ENCODE measurements at regions not wholly inside any gene's neighbourhood (a gene's known extent, or its start where the extent isn't known, plus 50 kb on each side); places are given as distances from the start of the nearest gene placed in this dataset.

DNA sequence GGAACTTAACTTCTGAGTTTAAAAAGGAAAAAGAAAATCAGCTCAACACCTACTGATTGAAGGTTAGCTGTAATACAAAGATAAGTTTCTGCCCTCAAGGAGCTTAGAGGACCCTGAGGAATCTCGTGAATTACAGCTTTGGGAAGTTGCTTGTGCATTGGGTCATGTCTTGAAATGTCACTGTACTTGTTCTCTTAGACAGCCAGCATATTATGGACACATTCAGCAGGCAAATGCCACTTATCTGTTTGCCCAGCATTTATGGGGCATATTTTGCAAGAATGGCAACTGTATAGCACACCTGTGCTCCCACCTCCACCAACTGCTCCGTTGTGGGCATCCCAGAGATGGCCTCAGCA is 263.6 kb upstream of the CRY1 start:
- no peak overlapping the region for H3K27ac Mint-ChIP-seq (ENCODE audit: unreplicated experiment)
- no peaks in the 10 kb centered on the region for H3K9me3 Mint-ChIP-seq (ENCODE audit: unreplicated experiment)
- peaks cover 10% of the 10 kb centered on the region for H3K27me3 Mint-ChIP-seq (ENCODE audit: unreplicated experiment)
- TF ChIP-seq, protein P1, sequence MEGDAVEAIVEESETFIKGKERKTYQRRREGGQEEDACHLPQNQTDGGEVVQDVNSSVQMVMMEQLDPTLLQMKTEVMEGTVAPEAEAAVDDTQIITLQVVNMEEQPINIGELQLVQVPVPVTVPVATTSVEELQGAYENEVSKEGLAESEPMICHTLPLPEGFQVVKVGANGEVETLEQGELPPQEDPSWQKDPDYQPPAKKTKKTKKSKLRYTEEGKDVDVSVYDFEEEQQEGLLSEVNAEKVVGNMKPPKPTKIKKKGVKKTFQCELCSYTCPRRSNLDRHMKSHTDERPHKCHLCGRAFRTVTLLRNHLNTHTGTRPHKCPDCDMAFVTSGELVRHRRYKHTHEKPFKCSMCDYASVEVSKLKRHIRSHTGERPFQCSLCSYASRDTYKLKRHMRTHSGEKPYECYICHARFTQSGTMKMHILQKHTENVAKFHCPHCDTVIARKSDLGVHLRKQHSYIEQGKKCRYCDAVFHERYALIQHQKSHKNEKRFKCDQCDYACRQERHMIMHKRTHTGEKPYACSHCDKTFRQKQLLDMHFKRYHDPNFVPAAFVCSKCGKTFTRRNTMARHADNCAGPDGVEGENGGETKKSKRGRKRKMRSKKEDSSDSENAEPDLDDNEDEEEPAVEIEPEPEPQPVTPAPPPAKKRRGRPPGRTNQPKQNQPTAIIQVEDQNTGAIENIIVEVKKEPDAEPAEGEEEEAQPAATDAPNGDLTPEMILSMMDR (IDR thresholded peaks at IDR 0.05) = no peak
- H3K4me1 Mint-ChIP-seq (ENCODE audit: unreplicated experiment) = no peaks in the 10 kb centered on the region
- H3K36me3 Mint-ChIP-seq (ENCODE audit: unreplicated experiment) = no peaks in the 10 kb centered on the region
- no peak for DNase-seq (ENCODE audit: extremely low spot score, unreplicated experiment)
- H3K4me3 Mint-ChIP-seq (ENCODE audit: unreplicated experiment) = no peak overlapping the region

DNA sequence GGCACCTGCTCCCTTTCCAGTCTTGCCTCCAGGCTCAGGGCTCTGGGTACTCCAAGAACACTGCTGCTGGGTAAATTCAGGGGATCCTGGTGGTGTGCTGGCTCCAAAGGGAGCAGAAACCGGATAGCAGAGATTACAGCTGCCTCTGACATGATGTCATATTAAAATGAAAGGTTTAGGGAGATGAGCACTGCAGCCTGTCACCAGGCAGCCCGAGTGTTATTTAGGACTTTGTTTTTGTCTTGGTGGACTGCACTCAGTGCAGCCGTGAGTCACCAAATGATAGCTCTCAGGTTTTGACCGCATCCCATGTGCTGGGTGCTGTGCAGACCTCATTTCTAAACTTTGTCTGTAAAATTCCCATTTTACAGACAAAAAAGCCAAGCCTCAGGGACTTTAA is 266.0 kb upstream of the CRY1 start:
- no peak for DNase-seq (ENCODE audit: extremely low spot score, unreplicated experiment)
- Mint-ChIP-seq H3K4me3 (ENCODE audit: unreplicated experiment) (no peak overlapping the region), H3K4me1 (ENCODE audit: unreplicated experiment) (no peaks in the 10 kb centered on the region), H3K9me3 (ENCODE audit: unreplicated experiment) (no peaks in the 10 kb centered on the region), H3K27ac (ENCODE audit: unreplicated experiment) (no peak overlapping the region), H3K27me3 (ENCODE audit: unreplicated experiment) (peaks cover 13% of the 10 kb centered on the region), H3K36me3 (ENCODE audit: unreplicated experiment) (no peaks in the 10 kb centered on the region)
- TF ChIP-seq, protein P1 (IDR thresholded peaks at IDR 0.05) = no peak

DNA sequence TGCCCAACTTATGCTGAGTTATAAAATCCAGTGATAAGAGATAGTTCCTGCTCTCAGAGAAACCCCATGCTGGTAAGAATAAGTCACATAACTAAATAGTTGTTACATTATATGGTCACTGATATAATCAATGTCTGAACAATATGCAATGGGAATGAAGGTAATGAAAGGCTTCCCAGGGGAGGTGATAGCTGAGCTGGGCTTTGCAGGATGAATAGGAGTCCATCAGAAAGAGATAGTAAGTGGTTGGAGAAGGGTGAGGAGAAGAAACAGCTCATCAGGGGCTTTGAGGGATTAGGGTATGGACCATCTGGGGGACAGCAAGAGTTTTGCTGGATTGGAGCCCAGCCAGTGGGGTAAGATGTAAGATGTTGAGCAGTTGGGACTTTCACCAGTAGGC is 266.7 kb upstream of the CRY1 start:
- Mint-ChIP-seq H3K27me3 (ENCODE audit: unreplicated experiment) (peaks cover 10% of the 10 kb centered on the region), H3K4me3 (ENCODE audit: unreplicated experiment) (no peak overlapping the region), H3K27ac (ENCODE audit: unreplicated experiment) (no peak overlapping the region), H3K36me3 (ENCODE audit: unreplicated experiment) (no peaks in the 10 kb centered on the region), H3K4me1 (ENCODE audit: unreplicated experiment) (no peaks in the 10 kb centered on the region), H3K9me3 (ENCODE audit: unreplicated experiment) (no peaks in the 10 kb centered on the region)
- DNase-seq (ENCODE audit: extremely low spot score, unreplicated experiment) = no peak
- TF ChIP-seq, protein P1 (IDR thresholded peaks at IDR 0.05) = no peak

DNA sequence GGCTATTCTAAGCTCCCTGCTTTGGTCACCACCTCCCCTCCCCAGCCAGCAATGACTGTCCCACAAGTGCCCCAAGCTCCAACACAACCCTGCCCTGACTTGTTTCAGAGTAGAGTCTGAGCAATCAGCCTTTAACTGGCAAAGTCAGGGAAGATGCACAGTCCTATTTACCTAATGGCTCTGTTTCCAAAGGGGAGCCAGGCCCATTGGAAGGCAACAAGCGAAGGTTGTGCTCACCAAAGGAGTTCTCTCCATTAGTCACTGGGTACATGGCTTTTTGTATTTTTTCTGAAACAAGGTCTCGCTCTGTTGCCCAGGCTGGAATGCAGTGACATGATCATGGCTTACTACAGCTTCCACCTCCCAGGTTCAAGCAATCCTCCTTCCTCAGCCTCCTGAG is 267.1 kb upstream of the CRY1 start:
- Mint-ChIP-seq H3K9me3 (ENCODE audit: unreplicated experiment) (no peaks in the 10 kb centered on the region), H3K27ac (ENCODE audit: unreplicated experiment) (no peak overlapping the region), H3K4me3 (ENCODE audit: unreplicated experiment) (no peak overlapping the region), H3K36me3 (ENCODE audit: unreplicated experiment) (no peaks in the 10 kb centered on the region), H3K27me3 (ENCODE audit: unreplicated experiment) (peaks cover 10% of the 10 kb centered on the region), H3K4me1 (ENCODE audit: unreplicated experiment) (no peaks in the 10 kb centered on the region)
- no peak for DNase-seq (ENCODE audit: extremely low spot score, unreplicated experiment)
- TF ChIP-seq, protein P1 (IDR thresholded peaks at IDR 0.05) = no peak

DNA sequence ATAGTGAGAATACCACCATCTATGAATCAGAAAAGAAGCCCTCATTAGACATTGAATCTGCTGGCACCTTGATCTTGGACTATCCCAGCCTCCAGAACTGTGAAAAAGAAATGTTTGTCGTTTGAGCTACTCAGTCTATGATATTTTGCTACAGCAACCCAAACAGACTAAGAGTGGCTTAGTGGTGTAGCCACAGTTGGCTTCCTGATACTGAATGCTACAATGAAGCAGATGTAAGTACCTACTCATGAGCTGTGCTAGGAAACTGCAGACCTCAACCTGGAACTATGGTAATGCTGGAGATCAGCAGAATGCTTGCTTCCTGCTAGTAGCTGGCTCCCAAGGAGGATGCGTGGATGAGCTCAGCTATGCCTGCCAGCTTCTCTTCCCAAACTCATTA is 268.6 kb upstream of the CRY1 start:
- H3K27ac Mint-ChIP-seq (ENCODE audit: unreplicated experiment) = no peak overlapping the region
- TF ChIP-seq, protein P1 (IDR thresholded peaks at IDR 0.05) = no peak

More for the DNA sequence above, 268.6 kb upstream of the CRY1 start:
- Mint-ChIP-seq H3K4me1 (ENCODE audit: unreplicated experiment) (no peaks in the 10 kb centered on the region), H3K4me3 (ENCODE audit: unreplicated experiment) (no peak overlapping the region), H3K9me3 (ENCODE audit: unreplicated experiment) (no peaks in the 10 kb centered on the region), H3K36me3 (ENCODE audit: unreplicated experiment) (no peaks in the 10 kb centered on the region), H3K27me3 (ENCODE audit: unreplicated experiment) (peaks cover 10% of the 10 kb centered on the region)
- no peak for DNase-seq (ENCODE audit: extremely low spot score, unreplicated experiment)

All from osteocyte (in vitro differentiated cells).